ENCODE measurements at regions not wholly inside any gene's neighbourhood (a gene's known extent, or its start where the extent isn't known, plus 50 kb on each side); places are given as distances from the start of the nearest gene placed in this dataset.

GRCh38 chr1:162973381-162973795 is 95.8 kb upstream of the RGS4 start:
- no peak for TF ChIP-seq CTCF (IDR thresholded peaks at IDR 0.05)
- TF ChIP-seq POLR2A (IDR thresholded peaks at IDR 0.05): no peak

Data from testis (tissue), 2 donors.